ENCODE measurements at regions not wholly inside any gene's neighbourhood (a gene's known extent, or its start where the extent isn't known, plus 50 kb on each side); places are given as distances from the start of the nearest gene placed in this dataset.

DNA sequence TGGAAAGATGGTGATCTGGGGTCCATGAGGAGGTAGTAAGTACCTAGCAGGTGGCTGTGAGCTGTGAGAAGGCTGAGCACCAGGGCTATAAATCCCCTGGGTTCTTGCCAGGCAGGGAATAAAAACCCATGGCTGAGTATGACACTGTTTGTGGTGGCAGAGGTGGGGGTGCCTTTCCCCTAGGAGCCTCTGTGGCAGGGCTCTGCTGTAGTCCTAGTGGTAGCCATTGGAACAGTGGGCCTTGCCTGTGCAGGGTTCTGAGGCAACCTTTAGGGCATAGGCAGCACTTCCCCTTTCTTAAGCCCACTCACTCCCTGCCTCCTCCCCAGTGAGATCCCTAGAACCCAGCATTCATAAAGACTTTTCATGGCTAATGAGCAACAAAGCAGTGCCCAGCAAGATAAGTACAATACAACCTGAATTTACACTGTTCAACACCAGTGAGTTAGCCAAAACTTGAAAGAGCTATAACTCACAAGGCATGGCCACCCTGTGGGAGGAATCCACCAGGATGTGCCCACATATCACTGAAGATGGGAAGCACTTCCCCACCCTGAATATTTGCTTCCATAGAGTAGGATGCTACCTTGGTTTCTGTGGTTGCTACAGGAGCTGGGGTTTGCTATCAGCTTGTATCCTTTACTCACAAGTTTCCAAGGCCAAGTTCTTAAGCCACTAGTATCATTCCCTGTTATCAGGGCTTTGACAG is 100.9 kb upstream of the NEUROD1 start:
- TF ChIP-seq, protein P1, sequence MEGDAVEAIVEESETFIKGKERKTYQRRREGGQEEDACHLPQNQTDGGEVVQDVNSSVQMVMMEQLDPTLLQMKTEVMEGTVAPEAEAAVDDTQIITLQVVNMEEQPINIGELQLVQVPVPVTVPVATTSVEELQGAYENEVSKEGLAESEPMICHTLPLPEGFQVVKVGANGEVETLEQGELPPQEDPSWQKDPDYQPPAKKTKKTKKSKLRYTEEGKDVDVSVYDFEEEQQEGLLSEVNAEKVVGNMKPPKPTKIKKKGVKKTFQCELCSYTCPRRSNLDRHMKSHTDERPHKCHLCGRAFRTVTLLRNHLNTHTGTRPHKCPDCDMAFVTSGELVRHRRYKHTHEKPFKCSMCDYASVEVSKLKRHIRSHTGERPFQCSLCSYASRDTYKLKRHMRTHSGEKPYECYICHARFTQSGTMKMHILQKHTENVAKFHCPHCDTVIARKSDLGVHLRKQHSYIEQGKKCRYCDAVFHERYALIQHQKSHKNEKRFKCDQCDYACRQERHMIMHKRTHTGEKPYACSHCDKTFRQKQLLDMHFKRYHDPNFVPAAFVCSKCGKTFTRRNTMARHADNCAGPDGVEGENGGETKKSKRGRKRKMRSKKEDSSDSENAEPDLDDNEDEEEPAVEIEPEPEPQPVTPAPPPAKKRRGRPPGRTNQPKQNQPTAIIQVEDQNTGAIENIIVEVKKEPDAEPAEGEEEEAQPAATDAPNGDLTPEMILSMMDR (IDR thresholded peaks at IDR 0.05) = no peak
- TF ChIP-seq POLR2A (IDR thresholded peaks at IDR 0.05) = no peak

All from adrenal gland (tissue), 5 donors.